H1 (cell line): ENCODE measurements at regions not wholly inside any gene's neighbourhood (a gene's known extent, or its start where the extent isn't known, plus 50 kb on each side); places are given as distances from the start of the nearest gene placed in this dataset.

Experiments used
- POLR2AphosphoS5 ChIP-seq: IDR thresholded peaks from 2 replicates; pipeline ENCODE4 v1.6.1; 2011; ENCODE audit warnings: low read depth, low read length

- no peak for TF ChIP-seq POLR2AphosphoS5
These were observed 76.3 kb downstream of the FOXL3 start (continued) for GRCh38 chr7:366161-366803.
